ENCODE measurements at regions not wholly inside any gene's neighbourhood (a gene's known extent, or its start where the extent isn't known, plus 50 kb on each side); places are given as distances from the start of the nearest gene placed in this dataset.

- no peak for TF ChIP-seq CTCF (IDR thresholded peaks at IDR 0.05; ENCODE audit: insufficient read depth, low read length, severe bottlenecking)
- Histone ChIP-seq H3K36me3 (ENCODE audit: control insufficient read depth, insufficient read depth, low read length) (no peaks in the 10 kb centered on the region), H3K4me3 (ENCODE audit: low read depth, low read length) (no peak overlapping the region), H3K27me3 (ENCODE audit: control insufficient read depth, insufficient read depth, low read length) (peaks cover 13% of the 10 kb centered on the region)
- no peak for FAIRE-seq
- no peak for DNase-seq (ENCODE audit: low read depth)
Observed at GRCh38 chr2:44886414-44886813, 55.1 kb upstream of the SIX3 start.

- DNase-seq (ENCODE audit: low read depth) (no peak), FAIRE-seq (no peak)
- Histone ChIP-seq H3K27me3 (ENCODE audit: control insufficient read depth, insufficient read depth, low read length) (peaks cover 8% of the 10 kb centered on the region), H3K4me3 (ENCODE audit: low read depth, low read length) (no peak overlapping the region), H3K36me3 (ENCODE audit: control insufficient read depth, insufficient read depth, low read length) (no peaks in the 10 kb centered on the region)
- TF ChIP-seq CTCF (IDR thresholded peaks at IDR 0.05; ENCODE audit: insufficient read depth, low read length, severe bottlenecking): no peak
Observed at GRCh38 chr2:44889096-44889495, 52.4 kb upstream of the SIX3 start.
